DOHH2 (cell line): ENCODE measurements at regions not wholly inside any gene's neighbourhood (a gene's known extent, or its start where the extent isn't known, plus 50 kb on each side); places are given as distances from the start of the nearest gene placed in this dataset.

Experiments
- EZH2phosphoT487 ChIP-seq: fragments of 200-600 bp; sonication (generic); IDR thresholded peaks from 2 replicates; pipeline ENCODE4 v1.6.1; 2017; ENCODE audit warnings: borderline replicate concordance, mild to moderate bottlenecking, antibody characterized with exemption, low read length, moderate library complexity, mixed read lengths
- TF ChIP-seq, protein P1 (sequence below): fragments of 200-600 bp; sonication (generic); IDR thresholded peaks from one replicate; pipeline ENCODE4 v1.5.1; 2014; ENCODE audit warnings: antibody characterized with exemption, mild to moderate bottlenecking, low read depth, low read length; ENCODE audit not compliant: poor library complexity, severe bottlenecking

DNA sequence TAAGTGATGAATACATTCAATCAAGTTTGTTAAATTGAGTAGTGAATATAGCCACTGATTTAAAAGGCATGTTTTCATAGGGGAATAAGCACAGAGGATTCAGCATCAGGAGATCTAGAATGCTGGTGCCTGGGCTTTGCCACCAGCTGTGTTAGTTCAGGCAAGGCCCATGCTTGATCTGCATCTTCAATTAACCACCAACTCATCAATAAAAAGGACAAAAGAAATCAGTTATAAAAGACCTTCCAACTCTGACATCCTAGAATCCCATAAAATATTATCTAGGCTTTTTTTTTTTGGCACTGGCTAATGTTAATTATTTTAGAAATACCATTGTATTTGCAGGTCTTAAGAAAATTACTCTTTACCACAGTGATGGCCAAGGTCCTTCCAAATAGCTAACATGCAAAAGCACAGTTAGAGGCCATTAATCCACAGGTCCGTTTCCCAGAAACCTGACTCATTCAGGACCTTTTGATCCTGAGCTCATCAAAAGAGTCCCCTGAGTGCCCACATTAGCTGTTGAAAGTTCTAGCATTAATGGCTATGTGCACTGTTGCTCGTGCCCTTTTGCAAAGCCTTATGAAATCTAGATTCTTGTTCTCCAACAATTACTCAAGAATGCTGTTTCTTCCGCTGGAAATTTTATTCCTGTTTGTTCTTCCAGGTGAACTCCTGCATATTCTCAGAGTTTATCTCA lies 170.0 kb downstream of the CYRIA start:
- no peak for TF ChIP-seq EZH2phosphoT487
- TF ChIP-seq, protein P1, sequence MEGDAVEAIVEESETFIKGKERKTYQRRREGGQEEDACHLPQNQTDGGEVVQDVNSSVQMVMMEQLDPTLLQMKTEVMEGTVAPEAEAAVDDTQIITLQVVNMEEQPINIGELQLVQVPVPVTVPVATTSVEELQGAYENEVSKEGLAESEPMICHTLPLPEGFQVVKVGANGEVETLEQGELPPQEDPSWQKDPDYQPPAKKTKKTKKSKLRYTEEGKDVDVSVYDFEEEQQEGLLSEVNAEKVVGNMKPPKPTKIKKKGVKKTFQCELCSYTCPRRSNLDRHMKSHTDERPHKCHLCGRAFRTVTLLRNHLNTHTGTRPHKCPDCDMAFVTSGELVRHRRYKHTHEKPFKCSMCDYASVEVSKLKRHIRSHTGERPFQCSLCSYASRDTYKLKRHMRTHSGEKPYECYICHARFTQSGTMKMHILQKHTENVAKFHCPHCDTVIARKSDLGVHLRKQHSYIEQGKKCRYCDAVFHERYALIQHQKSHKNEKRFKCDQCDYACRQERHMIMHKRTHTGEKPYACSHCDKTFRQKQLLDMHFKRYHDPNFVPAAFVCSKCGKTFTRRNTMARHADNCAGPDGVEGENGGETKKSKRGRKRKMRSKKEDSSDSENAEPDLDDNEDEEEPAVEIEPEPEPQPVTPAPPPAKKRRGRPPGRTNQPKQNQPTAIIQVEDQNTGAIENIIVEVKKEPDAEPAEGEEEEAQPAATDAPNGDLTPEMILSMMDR: no peak
